Erythroblast (primary cell): ENCODE measurements at regions not wholly inside any gene's neighbourhood (a gene's known extent, or its start where the extent isn't known, plus 50 kb on each side); places are given as distances from the start of the nearest gene placed in this dataset.
"Not testable (repeated sequence)": the region's sequence is repeated elsewhere in the genome, so short reads cannot be mapped to it uniquely, and the experiment has no call there.

Source experiments
- DNase-seq, 2 experiments: peaks; one replicate each; lab custom pipeline; 2025; lab: John Stamatoyannopoulos, UW
- GATA1 ChIP-seq: IDR thresholded peaks from 2 replicates; pipeline ENCODE4 v1.6.1; 2011; ENCODE audit warnings: low read depth, mild to moderate bottlenecking, control low read depth, low read length, moderate library complexity
- POLR2A ChIP-seq: IDR thresholded peaks from 2 replicates; pipeline ENCODE4 v1.6.1; 2011; ENCODE audit warnings: mild to moderate bottlenecking, low read length

- TF ChIP-seq POLR2A (no peak), GATA1 (no peak)
- DNase-seq: no peak
Measured at GRCh38 chr2:193114827-193115226, 920.1 kb upstream of the TMEFF2 start.

GRCh38 chr2:193112986-193113385, 918.3 kb upstream of the TMEFF2 start:
- DNase-seq: no peak
- TF ChIP-seq GATA1 (no peak), POLR2A (no peak)

GRCh38 chr2:193103064-193103463, 908.3 kb upstream of the TMEFF2 start:
- DNase-seq: no peak
- no peak for TF ChIP-seq GATA1
- TF ChIP-seq POLR2A: no peak

GRCh38 chr2:193101591-193101990, 906.9 kb upstream of the TMEFF2 start:
- DNase-seq: no peak
- TF ChIP-seq GATA1: no peak
- TF ChIP-seq POLR2A: no peak

GRCh38 chr2:193088026-193088425, 893.3 kb upstream of the TMEFF2 start:
- no peak for TF ChIP-seq POLR2A
- TF ChIP-seq GATA1: no peak
- no peak for DNase-seq

- DNase-seq: no peak
- no peak for TF ChIP-seq POLR2A
- TF ChIP-seq GATA1: no peak
Measured at GRCh38 chr2:193076995-193077394, 882.3 kb upstream of the TMEFF2 start.

- DNase-seq: no peak
- no peak for TF ChIP-seq GATA1
- no peak for TF ChIP-seq POLR2A
Measured at GRCh38 chr2:193074933-193075332, 880.2 kb upstream of the TMEFF2 start.

- TF ChIP-seq POLR2A (no peak), GATA1 (no peak)
- DNase-seq: no peak
Measured at GRCh38 chr2:193072647-193073046, 877.9 kb upstream of the TMEFF2 start.

GRCh38 chr2:193025556-193025955, 830.8 kb upstream of the TMEFF2 start:
- DNase-seq: not testable (repeated sequence)

GRCh38 chr2:193024791-193025190, 830.1 kb upstream of the TMEFF2 start:
- TF ChIP-seq POLR2A (no peak), GATA1 (no peak)
- no peak for DNase-seq

GRCh38 chr2:193011870-193012269, 817.1 kb upstream of the TMEFF2 start:
- DNase-seq: no peak
- no peak for TF ChIP-seq POLR2A
- TF ChIP-seq GATA1: no peak

GRCh38 chr2:192993059-192993458, 798.3 kb upstream of the TMEFF2 start:
- DNase-seq: no peak
- TF ChIP-seq POLR2A (no peak), GATA1 (no peak)

- TF ChIP-seq POLR2A (no peak), GATA1 (no peak)
- no peak for DNase-seq
Measured at GRCh38 chr2:192983173-192983572, 788.4 kb upstream of the TMEFF2 start.

- DNase-seq: no peak
- TF ChIP-seq GATA1: no peak
- no peak for TF ChIP-seq POLR2A
Measured at GRCh38 chr2:192978395-192978794, 783.7 kb upstream of the TMEFF2 start.

- no peak for TF ChIP-seq POLR2A
- no peak for TF ChIP-seq GATA1
- DNase-seq: no peak
Measured at GRCh38 chr2:192971981-192972380, 777.2 kb upstream of the TMEFF2 start.

GRCh38 chr2:192969055-192969454, 774.3 kb upstream of the TMEFF2 start:
- no peak for TF ChIP-seq POLR2A
- no peak for TF ChIP-seq GATA1
- DNase-seq: no peak
